CD4-positive, alpha-beta T cell treated with Interleukin-1 beta for 1 hour (primary cell): ENCODE measurements at regions not wholly inside any gene's neighbourhood (a gene's known extent, or its start where the extent isn't known, plus 50 kb on each side); places are given as distances from the start of the nearest gene placed in this dataset.
"Not testable (repeated sequence)": the region's sequence is repeated elsewhere in the genome, so short reads cannot be mapped to it uniquely, and the experiment has no call there.

Experiments used
- DNase-seq, 2 donors: peaks; one replicate each; pipeline ENCODE4 v3.0.0-alpha.2; 2020 to 2022

DNA sequence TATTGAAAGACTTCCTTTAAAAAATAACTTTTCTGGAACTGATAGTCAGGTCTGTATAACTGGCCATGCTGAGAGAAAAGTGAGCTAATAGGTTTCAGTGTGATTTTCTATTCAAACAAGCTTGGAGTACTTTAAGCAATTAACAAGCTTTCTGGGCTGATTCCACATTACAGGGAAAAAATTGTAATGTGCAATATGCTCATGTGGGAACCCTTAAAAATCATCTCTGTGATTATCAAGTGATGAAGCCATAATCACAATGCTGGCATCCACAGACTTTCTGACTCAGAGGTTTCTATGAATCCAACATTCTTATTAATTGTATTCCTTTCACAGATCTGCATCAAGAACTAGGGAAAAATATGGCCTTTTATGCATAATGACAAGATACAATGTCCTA lies 212.2 kb upstream of the ACO1 start:
- no peak for DNase-seq

DNA sequence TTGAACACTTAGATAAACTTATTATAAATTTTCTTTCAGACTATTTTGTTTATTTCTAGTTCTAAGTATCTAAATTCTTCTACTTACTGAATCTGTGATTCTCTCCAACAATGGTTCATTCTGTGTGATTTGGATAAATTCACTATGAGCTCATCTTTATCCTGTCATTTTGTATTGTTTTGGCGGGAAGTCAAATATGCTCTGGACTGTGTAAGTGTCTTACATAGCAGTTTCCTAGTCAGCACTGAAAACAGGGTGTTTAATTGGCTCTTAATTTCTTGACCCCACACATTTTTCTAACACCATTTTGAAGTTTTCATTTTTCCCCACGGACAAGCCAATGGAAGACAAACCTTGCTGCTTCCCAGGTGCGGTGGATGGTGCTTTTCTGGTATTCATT lies 207.0 kb upstream of the ACO1 start:
- DNase-seq = no peak

DNA sequence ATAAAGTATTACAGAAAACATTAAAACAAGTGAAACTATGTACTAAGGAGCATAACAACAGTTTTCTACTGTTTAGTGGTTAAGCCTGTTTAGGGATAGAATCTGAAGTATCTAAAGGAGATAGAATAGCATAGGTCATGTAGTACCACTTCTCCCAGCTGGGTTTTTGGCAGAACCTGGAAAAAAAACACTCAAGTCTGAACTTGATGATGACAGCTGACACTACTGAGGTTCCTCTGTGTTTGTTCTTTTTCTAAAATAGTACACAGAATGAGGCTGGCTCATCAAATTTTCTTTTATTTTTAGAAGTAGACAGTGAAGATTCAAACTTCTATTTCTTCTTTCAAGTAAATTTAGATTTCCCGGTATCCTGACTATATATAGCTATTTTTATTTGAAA lies 203.8 kb upstream of the ACO1 start:
- DNase-seq = no peak

DNA sequence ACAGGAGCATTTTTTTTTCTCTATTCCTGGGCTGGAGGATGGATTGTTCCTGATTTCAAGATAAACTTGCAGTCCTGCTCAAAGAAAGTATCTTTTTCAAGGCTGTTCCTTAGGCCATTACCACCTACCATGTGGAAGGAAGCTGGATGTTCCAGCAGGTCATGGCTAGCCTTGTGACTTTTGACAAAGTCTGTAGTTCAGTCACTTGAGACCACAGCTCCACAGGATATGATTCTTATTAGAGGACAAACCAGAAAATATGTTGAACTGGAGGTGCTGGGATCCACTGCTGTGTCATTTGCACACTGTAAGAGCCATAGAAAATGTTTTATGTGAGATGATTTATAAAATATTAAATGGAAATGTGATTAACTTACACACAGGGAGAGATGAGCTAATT lies 184.2 kb upstream of the ACO1 start:
- DNase-seq = no peak

DNA sequence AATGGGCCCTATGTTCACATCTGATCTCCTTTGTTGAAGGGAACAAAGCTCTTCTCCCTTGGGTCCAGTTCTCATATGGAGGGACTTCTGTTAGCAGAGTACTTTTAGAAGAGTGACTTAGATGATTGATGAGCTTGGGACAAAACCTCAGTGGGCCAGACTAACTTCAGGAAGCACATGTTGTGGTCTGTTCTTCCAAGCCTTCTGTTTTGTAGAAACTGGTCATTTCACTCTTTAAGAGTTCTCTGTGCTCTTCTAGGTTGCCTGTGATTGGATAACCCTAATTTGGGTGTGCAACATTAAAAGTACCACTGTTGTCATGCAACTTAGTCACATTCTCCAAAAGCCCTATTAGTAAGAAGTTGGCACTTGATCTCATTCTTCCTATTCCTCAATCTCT lies 183.5 kb upstream of the ACO1 start:
- DNase-seq = no peak

DNA sequence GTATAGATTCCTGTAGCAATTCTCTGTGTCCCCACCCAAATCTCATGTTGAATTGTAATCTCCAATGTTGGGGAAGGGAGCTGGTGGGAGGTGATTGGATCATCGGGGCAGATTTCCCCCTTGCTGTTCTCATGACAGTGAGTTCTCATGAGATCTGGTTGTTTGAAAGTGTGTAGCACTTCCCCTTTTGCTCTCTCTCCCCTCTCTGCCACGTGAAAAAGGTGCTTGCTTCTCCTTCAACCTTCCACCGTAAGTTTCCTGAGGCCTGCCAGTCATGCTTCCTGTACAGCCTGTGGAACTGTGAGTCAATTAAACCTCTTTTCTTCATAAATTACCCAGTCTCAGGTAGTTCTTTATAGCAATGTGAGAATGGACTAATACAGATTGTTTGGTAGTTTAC lies 175.3 kb upstream of the ACO1 start:
- not testable (repeated sequence) for DNase-seq

DNA sequence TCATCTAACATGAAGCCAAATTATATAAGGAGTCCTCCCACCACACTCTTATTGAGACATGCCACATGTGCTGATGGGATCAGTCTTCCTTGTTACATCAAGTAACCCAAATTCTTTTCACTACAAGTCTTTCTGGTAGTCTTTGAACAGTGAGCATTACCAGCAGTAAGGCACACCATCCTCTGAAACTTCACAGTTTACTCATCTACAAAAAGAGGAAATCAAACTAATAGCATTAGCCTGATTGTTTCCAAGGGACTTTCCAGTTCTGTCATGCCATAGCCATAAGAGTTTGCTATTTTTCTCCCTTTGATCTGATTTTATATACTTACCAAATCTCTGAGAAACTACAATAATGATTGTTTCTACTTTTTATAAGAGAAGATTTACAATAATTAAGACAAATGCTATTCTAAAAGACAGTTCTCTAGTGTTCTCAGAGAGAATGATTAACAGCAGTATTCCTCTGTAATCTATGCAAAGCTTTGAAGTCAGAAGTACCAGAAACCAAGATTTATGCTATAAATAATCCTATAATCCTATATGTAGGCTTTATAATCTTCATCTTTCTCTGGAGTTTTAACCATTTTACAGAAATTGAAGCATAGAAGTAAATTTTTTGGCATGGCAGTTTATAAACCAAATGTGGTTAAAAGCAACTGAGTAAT lies 166.2 kb upstream of the ACO1 start:
- DNase-seq = no peak

DNA sequence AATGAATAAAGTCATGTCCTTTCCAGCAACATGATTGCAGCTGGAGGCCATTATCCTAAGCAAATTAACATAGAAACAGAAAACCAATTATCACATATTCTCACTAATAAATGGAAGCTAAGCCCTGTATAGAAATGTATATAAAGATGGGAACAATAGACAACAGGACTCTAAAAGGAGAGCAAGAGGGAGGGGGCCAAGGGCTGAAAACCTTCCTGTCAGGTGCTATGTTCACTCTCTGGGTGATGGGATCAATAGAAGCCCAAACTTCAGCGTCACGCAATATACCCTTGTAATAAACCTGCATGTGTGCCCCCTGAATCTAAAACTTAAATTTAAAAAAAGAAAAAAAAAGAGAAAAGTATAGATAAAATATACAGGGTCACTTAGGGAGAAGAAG lies 163.7 kb upstream of the ACO1 start:
- no peak for DNase-seq

DNA sequence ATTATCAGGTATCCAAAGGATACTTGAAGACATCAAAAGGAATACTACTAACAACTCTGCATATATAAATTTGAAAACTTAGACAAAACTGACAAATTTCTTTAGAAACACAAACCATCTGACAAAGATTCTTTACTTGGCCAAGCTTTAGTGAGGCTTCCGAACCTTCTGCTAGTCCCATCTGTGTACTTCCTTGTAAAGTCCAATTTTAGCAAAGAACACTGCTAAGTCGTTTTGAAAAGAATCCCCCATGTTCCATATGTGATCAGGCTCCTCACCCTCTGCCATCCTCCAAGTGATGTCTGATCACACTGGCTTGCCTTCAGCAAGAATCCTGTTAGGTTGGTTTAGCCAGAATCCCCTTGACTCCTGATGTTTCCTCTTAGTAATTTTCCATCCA lies 150.0 kb upstream of the ACO1 start:
- DNase-seq = no peak

DNA sequence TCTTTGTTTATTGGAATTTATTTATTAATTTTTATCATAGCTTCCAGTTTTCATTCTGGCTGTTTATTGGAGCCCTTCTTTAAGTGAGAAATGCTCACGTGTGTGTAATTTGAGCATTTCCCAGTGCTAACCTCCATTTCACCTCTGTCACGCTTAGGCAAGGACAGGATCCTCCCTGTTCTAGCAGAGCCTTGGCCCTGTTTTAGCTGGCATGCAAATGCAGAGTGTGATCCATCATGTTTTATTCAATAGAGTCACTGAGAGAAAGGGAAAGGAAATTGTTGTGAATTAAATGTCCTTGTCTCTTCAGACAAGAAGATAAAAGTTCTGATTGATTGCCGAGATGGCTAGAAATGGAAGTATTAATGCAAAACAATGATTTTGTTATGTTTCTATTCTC lies 137.3 kb upstream of the ACO1 start:
- DNase-seq = no peak

DNA sequence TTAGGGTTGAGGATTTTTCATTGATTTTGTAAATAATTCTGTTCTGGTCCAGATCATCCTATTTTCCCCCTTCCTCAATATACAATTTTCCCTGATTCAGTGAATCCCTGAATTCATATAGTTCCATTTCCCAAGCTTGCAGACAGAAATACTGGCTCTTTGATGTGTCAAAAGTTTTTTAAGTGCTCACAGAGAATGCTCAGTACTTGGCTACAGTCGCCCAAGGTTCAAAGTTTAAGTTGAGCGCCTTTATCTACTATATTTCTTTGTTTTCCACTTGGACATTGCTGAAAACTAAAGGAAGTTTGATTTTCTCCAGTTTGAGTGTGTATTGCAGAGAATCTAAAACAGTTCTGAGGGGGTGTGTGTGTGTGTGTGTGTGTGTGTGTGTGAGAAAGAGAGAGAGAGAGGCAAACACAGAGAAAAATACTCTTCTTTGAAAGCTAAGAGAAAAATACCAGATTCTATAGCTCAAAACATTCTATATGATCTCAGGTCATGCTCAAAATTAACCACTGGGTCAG lies 136.2 kb upstream of the ACO1 start:
- DNase-seq = no peak

DNA sequence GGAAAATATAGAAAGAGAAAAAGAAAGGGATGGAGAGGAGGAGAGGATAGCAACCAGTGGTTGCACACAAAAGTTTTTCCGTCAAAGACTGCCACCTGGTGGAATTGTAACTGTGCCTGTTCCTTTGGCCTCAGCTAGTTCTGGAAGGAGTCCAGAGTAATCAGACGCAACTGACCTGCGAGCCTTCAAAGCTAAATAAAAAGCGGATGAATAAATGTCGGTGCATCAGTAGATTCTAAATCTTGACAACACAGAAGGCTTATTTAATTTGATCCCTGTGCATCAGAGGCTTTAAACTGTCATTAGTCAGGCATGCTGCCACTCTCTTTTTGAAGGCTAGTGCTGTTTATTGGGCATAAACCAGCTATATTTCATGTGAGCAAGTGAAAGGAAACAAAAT lies 132.9 kb upstream of the ACO1 start:
- peak; percentile 8 to 30 for DNase-seq

DNA sequence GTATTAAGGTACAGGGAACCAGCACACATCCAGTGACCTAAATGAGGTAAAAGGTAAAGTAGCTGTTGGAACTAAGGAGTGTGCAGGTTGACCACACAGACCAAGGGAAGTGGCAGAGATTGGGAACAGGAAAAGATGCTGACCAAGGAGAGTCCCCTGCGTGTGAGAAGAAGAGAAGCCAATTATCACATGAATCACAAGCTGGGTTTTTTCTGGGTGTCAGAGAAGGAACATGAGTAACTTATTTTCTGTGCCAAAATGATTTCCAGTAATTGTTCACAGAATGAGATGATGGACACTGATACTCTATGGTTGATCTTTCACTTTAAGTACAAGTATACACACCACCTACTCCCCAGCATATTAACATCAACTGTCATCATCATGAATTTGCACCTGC lies 130.7 kb upstream of the ACO1 start:
- no peak for DNase-seq

DNA sequence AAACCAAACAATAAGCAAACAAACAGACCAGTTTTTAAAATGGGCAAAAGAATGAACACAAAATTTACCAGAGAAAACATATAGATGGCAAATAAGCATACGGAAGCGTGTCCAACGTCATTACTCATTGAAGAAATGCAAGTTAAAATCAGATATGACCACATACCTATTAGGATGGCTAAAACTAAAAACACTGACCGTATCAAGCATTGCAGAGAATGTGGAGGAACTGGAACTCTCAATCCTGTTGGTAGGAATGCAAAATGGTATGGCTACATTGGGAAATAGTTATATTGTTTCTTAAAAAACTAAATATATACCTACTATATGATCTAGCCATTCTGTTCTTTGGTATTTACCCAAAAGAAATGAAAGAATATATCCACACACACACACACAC lies 129.4 kb upstream of the ACO1 start:
- DNase-seq = no peak

DNA sequence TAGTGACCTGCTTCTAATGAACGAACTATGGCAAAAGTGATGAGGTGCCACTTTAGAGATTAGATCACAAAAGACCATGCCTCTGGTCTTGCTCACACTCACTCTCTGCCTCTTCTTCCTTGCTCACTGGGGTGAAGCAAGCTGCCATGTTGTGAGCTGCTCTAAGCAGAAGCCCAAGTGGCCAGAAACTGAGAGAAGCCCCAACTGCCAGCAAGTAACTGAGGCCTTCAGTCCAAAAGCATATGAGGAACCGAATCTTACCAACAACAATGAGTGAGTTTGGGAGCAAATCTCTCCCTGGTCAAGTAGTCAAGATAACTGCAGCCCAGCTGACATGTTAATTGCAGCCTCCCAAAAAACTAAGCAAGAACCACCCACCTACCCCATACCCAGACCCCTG lies 126.0 kb upstream of the ACO1 start:
- DNase-seq = no peak

DNA sequence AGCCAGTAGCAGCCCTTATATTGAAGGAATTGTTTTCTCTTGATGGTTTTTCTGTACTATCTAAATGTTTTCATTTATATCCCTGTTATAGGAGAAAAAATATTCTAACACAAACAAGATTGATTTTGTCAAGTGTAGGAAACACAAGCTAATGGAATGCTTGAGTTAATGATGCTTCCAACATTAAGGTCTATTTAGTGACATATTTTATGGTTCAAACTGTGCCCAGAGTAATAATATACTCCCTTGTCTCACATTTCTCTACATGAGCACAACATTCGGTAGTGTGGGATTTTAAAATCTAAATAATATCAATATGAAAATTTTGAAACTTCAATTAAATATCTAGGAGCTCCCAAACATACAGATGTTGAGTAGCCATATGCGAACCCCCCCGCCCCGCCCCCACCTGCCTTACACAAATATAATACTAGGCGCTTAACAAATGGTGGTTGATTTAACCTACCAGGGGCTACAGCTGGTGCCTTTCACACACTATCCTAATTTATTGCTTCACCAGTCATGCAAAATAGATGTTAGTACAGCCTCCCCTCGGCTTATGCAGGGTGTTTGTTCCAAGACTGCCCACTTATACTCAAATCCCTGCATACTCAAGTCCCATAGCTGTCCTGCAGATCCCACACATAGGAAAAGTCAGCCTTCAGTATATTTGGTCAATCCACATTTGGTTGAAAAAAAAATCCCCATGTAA lies 124.1 kb upstream of the ACO1 start:
- no peak for DNase-seq

DNA sequence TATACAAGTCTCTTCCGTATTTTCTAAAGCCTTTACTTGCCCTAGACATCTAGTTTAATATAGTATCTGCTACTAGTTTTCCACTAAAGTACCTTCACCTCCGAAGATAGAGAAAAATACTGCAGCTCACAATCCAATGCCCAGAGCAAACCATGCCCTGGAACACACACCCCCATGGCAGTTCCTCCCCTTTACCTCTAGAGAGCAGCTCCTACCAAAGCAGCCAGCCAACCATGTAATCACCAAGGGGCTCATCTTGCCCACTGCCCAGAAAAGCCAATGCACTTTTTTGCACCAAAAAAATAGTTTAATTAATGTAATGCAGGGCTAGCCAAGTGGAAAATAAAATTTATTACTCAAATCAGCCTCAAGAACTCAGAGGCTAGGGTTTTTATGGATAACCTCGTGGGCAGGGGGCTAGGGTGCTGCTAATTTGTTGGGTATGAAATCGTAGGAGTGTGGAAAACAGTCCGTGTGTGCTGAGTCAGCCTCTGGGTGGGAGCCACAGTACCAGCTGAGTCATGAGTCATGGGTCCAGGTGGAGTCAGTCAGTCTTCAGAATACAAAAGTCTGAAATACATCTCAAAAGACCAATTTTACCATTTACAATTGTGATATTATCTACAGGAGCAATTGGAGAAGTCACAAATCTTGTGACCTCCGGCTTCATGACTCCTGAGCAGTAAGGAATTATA lies 120.1 kb upstream of the ACO1 start:
- DNase-seq = no peak

DNA sequence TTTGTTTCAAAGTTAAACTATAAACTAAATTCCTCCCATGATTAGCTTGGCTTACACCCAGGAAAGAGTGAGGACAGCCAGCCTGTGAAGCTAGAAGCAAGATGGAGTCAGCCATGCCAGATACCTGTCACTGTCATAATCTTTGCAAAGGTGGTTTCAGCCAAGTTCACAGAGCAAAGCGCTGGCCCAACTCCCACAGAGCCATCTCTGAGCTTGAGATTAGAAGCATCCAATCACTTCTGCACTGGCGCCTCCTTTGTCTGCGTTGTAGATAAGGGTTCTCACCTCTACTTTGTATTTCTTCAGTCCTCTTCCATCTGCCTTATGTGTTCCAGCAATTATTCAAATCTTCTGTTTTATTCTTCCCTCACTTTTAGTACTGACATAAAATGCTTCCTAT lies 119.4 kb upstream of the ACO1 start:
- no peak for DNase-seq

DNA sequence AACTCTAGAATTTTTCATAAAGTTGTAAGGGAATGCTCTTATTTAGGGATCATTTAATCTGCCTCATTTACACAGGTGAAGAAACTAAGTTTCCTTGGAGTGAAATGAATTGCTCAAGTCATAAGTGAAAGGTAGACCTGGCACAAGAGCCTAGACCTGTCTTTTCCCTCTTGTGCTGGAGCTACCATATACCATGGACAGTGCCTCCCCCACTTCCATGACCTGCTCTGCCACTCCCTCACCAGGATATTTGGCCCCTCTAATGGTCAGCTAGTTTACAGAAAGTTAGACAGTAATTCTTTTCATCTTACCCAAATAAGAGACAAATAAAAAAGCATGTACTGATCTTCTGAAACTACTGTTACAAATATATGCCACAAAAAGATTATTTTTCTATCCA lies 105.5 kb upstream of the ACO1 start:
- no peak for DNase-seq

DNA sequence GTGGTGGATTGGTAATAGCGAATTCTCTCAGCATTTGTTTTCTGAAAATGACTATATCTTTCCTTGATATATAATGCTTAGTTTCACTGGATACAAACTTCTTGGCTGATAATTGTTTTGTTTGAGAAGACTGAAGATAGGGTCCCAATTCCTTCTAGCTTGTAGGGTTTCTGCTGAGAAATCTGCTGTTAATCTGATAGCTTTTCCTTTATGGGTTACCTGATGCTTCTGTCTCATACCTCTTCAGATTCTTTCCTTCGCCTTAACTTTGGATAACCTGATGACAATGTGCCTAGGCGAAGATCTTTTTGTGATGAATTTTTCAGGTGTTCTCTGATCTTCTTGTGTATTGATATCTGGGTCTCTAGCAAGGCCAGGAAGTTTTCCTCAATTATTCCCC lies 94.7 kb upstream of the ACO1 start:
- no peak for DNase-seq

DNA sequence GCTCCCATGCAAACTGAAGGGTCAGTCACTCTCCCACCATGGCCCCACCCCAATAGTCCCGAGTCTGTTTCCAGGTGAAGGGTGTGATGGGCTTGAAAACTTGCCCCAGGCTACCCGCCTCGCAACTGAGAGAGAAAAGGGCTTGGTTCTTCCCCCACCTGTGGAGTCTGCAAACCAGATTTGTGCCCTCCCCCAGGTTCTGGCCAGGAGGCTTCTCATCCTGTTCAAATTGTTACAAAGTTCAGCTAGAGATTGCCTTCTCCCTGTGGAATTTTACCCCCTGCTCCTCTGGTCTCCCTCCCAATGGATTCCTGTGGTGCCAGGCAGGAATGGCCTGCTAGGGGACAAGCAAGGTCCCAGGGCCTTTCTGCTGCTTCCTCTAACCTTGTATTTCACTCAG lies 93.1 kb upstream of the ACO1 start:
- DNase-seq = no peak

DNA sequence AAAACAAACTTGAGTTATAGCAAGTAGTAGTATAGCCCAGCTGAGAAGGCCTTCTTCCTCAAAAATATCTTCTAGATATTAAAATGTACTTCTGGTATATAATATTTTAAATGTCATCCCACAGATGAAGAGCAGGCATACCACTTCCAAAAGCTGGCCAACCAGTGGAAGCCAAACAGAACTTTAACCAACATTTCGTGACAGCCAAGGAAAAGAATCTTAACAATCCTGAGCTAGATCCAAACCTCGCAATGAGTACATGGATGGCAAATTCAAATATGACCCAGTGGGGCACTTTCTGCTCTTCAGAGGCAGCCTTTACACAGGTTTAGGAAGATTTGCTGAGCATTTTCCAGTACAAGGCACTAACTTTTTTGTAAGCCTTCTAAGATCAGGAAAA lies 91.8 kb upstream of the ACO1 start:
- DNase-seq = no peak

DNA sequence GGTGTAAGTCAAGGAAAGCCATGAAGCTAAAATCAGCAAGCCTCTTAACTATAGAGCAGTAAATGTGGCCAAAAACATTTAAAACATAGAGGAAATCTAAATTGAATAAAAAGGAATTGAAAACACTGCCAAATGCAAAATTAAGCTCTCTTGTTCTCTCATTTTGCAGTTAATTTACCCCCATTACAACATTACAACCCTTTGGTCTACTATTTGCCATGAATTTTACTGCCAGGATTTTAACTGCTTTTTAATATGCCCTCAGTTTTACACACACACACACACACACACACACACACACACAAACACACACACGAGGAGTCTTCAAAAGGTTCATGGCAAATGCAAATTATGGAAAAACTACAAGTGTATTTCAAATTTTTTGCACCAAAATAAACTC lies 91.4 kb upstream of the ACO1 start:
- DNase-seq = no peak

DNA sequence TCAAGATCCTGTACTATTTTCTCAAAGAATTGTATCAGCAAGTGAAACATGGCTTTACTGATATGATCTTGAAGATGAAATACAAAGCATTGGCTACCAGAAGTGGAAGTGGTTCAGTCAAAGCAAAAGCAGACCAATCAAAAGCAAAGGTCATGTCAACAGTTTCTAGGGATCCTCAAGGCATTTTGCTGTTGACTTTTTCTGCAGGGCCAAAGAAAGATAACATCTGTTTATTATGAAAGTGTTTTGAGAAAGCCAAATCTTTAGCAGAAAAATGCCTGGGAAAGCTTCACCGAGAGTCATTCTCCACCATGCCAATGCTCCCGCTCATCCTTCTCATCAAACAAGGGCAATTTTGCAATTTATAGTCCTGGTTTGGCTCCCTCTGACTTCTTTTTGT lies 90.3 kb upstream of the ACO1 start:
- no peak for DNase-seq
